ENCODE measurements at regions not wholly inside any gene's neighbourhood (a gene's known extent, or its start where the extent isn't known, plus 50 kb on each side); places are given as distances from the start of the nearest gene placed in this dataset.

- DNase-seq (ENCODE audit: low spot score): no peak
- in situ Hi-C loops (cut with MboI; ENCODE audit: low sequenced_read_pairs, unreplicated experiment): no loop called here
- no peak for TF ChIP-seq CTCF (IDR thresholded peaks at IDR 0.05; ENCODE audit: borderline replicate concordance, control extremely low read depth, extremely low read depth, insufficient read depth, missing control alignments)
These were observed 938.3 kb upstream of the IGFBP7 start for GRCh38 chr4:58048491-58048890.

- TF ChIP-seq CTCF (IDR thresholded peaks at IDR 0.05; ENCODE audit: borderline replicate concordance, control extremely low read depth, extremely low read depth, insufficient read depth, missing control alignments): no peak
- in situ Hi-C loops (cut with MboI; ENCODE audit: low sequenced_read_pairs, unreplicated experiment): no loop called here
- no peak for DNase-seq (ENCODE audit: low spot score)
These were observed 932.0 kb upstream of the IGFBP7 start for GRCh38 chr4:58042176-58042575.

- in situ Hi-C loops (cut with MboI; ENCODE audit: low sequenced_read_pairs, unreplicated experiment): no loop called here
- no peak for TF ChIP-seq CTCF (IDR thresholded peaks at IDR 0.05; ENCODE audit: borderline replicate concordance, control extremely low read depth, extremely low read depth, insufficient read depth, missing control alignments)
- DNase-seq (ENCODE audit: low spot score): no peak
These were observed 883.8 kb upstream of the IGFBP7 start for GRCh38 chr4:57993944-57994343.

GRCh38 chr4:57989430-57989829 is 879.2 kb upstream of the IGFBP7 start:
- in situ Hi-C loops (cut with MboI; ENCODE audit: low sequenced_read_pairs, unreplicated experiment): no loop called here
- no peak for TF ChIP-seq CTCF (IDR thresholded peaks at IDR 0.05; ENCODE audit: borderline replicate concordance, control extremely low read depth, extremely low read depth, insufficient read depth, missing control alignments)

GRCh38 chr4:57985161-57985560 is 875.0 kb upstream of the IGFBP7 start:
- in situ Hi-C loops (cut with MboI; ENCODE audit: low sequenced_read_pairs, unreplicated experiment): no loop called here
- TF ChIP-seq CTCF (IDR thresholded peaks at IDR 0.05; ENCODE audit: borderline replicate concordance, control extremely low read depth, extremely low read depth, insufficient read depth, missing control alignments): no peak
- no peak for DNase-seq (ENCODE audit: low spot score)

More at GRCh38 chr4:57989430-57989829, 879.2 kb upstream of the IGFBP7 start:
- no peak for DNase-seq (ENCODE audit: low spot score)

- DNase-seq (ENCODE audit: low spot score): no peak
- no peak for TF ChIP-seq CTCF (IDR thresholded peaks at IDR 0.05; ENCODE audit: borderline replicate concordance, control extremely low read depth, extremely low read depth, insufficient read depth, missing control alignments)
- in situ Hi-C loops (cut with MboI; ENCODE audit: low sequenced_read_pairs, unreplicated experiment): no loop called here
These were observed 870.9 kb upstream of the IGFBP7 start for GRCh38 chr4:57981123-57981522.

GRCh38 chr4:57974821-57975220 is 864.6 kb upstream of the IGFBP7 start:
- no peak for DNase-seq (ENCODE audit: low spot score)
- in situ Hi-C loops (cut with MboI; ENCODE audit: low sequenced_read_pairs, unreplicated experiment): no loop called here
- TF ChIP-seq CTCF (IDR thresholded peaks at IDR 0.05; ENCODE audit: borderline replicate concordance, control extremely low read depth, extremely low read depth, insufficient read depth, missing control alignments): no peak
